LNCaP clone FGC (cell line): ENCODE measurements at regions not wholly inside any gene's neighbourhood (a gene's known extent, or its start where the extent isn't known, plus 50 kb on each side); places are given as distances from the start of the nearest gene placed in this dataset.
"Not testable (repeated sequence)": the region's sequence is repeated elsewhere in the genome, so short reads cannot be mapped to it uniquely, and the experiment has no call there.

ENCODE experiments used
- DNase-seq: peaks from one replicate; pipeline ENCODE4 v3.0.0-alpha.2; 2011; ENCODE audit warnings: low read depth
- H3K4me3 ChIP-seq: 2 replicates; pipeline ENCODE4 v1.5.1; 2011; ENCODE audit warnings: mild to moderate bottlenecking, low read depth, low read length, control low read depth
- CTCF ChIP-seq: IDR thresholded peaks from 2 replicates; pipeline ENCODE4 v1.5.1; 2012; ENCODE audit warnings: mild to moderate bottlenecking; ENCODE audit not compliant: control insufficient read depth, insufficient read depth; ENCODE audit errors: extremely low read depth

GRCh38 chr13:50650592-50651504, 192.6 kb downstream of the DLEU7 start:
- no peak overlapping the region for H3K4me3 ChIP-seq
- no peak for TF ChIP-seq CTCF
- no peak for DNase-seq

- TF ChIP-seq CTCF: no peak
These were observed 191.6 kb downstream of the DLEU7 start for GRCh38 chr13:50651922-50652321.

GRCh38 chr13:50654331-50654730, 189.2 kb downstream of the DLEU7 start:
- no peak for TF ChIP-seq CTCF
- no peak for DNase-seq
- no peak overlapping the region for H3K4me3 ChIP-seq

More at GRCh38 chr13:50651922-50652321, 191.6 kb downstream of the DLEU7 start:
- no peak for DNase-seq
- no peak overlapping the region for H3K4me3 ChIP-seq

GRCh38 chr13:50661881-50662280, 181.6 kb downstream of the DLEU7 start:
- not testable (repeated sequence) for DNase-seq, H3K4me3 ChIP-seq

- no peak for TF ChIP-seq CTCF
- no peak overlapping the region for H3K4me3 ChIP-seq
- DNase-seq: no peak
These were observed 178.5 kb downstream of the DLEU7 start for GRCh38 chr13:50664951-50665350.

GRCh38 chr13:50668049-50668448, 175.4 kb downstream of the DLEU7 start:
- no peak overlapping the region for H3K4me3 ChIP-seq
- TF ChIP-seq CTCF: no peak
- DNase-seq: no peak

- no peak for TF ChIP-seq CTCF
- no peak overlapping the region for H3K4me3 ChIP-seq
- DNase-seq: no peak
These were observed 174.7 kb downstream of the DLEU7 start for GRCh38 chr13:50668691-50669271.
